GM12891 (cell line): ENCODE measurements at regions not wholly inside any gene's neighbourhood (a gene's known extent, or its start where the extent isn't known, plus 50 kb on each side); places are given as distances from the start of the nearest gene placed in this dataset.

ENCODE experiments used
- DNase-seq: peaks from one replicate; pipeline ENCODE4 v3.0.0; 2011; ENCODE audit warnings: low spot score; ENCODE audit not compliant: insufficient read length
- FAIRE-seq: peaks from 2 replicates; lab custom pipeline; 2011; peaks lifted over from hg19 to GRCh38; lab: Jason Lieb, UNC
- PAX5 ChIP-seq: IDR thresholded peaks from 2 replicates; pipeline ENCODE4 v1.6.1; 2011; ENCODE audit warnings: low read length, moderate library complexity, mild to moderate bottlenecking; ENCODE audit not compliant: insufficient read depth, severe bottlenecking
- POLR2A ChIP-seq: IDR thresholded peaks from 2 replicates; pipeline ENCODE4 v1.6.1; 2011; ENCODE audit warnings: low read depth, low read length, control low read depth
- POLR2AphosphoS5 ChIP-seq: IDR thresholded peaks from 2 replicates; pipeline ENCODE4 v1.6.1; 2011; ENCODE audit warnings: low read depth, low read length, control low read depth
- POU2F2 ChIP-seq: IDR thresholded peaks from 2 replicates; pipeline ENCODE4 v1.6.1; 2011; ENCODE audit warnings: low read depth, mild to moderate bottlenecking, control low read depth, low read length, moderate library complexity
- SPI1 ChIP-seq: IDR thresholded peaks from 2 replicates; pipeline ENCODE4 v1.6.1; 2011; ENCODE audit warnings: low read depth, low read length, control low read depth
- TAF1 ChIP-seq: IDR thresholded peaks from 2 replicates; pipeline ENCODE4 v1.6.1; 2011; ENCODE audit warnings: low read depth, low read length, control low read depth

GRCh38 chr14:39734306-39734705 lies 302.1 kb upstream of the FBXO33 start:
- TF ChIP-seq PAX5 (no peak), TAF1 (no peak), POU2F2 (no peak), SPI1 (no peak), POLR2AphosphoS5 (no peak), POLR2A (no peak)
- FAIRE-seq (no peak), DNase-seq (no peak)

GRCh38 chr14:39733741-39734140 lies 301.5 kb upstream of the FBXO33 start:
- DNase-seq = no peak
- TF ChIP-seq POU2F2 (no peak), POLR2AphosphoS5 (no peak)
- FAIRE-seq = no peak

- TF ChIP-seq TAF1 (no peak), POU2F2 (no peak), POLR2A (no peak), POLR2AphosphoS5 (no peak), PAX5 (no peak), SPI1 (no peak)
- DNase-seq (no peak), FAIRE-seq (peak; percentile 69)
Measured at GRCh38 chr14:39731912-39732311, 299.7 kb upstream of the FBXO33 start.

- TF ChIP-seq SPI1 (no peak), TAF1 (no peak), POU2F2 (no peak), POLR2AphosphoS5 (no peak), PAX5 (no peak), POLR2A (no peak)
- FAIRE-seq (no peak), DNase-seq (no peak)
Measured at GRCh38 chr14:39726563-39726962, 294.3 kb upstream of the FBXO33 start.

GRCh38 chr14:39722547-39723273 lies 290.5 kb upstream of the FBXO33 start:
- FAIRE-seq (no peak), DNase-seq (no peak)
- no peak for TF ChIP-seq PAX5
- no peak for TF ChIP-seq TAF1
- no peak for TF ChIP-seq POLR2A
- TF ChIP-seq SPI1 = no peak
- no peak for TF ChIP-seq POLR2AphosphoS5
- no peak for TF ChIP-seq POU2F2

- no peak for FAIRE-seq
- DNase-seq = no peak
- TF ChIP-seq PAX5 = no peak
- no peak for TF ChIP-seq POLR2A
- no peak for TF ChIP-seq TAF1
- TF ChIP-seq POU2F2 = no peak
- TF ChIP-seq SPI1 = no peak
- no peak for TF ChIP-seq POLR2AphosphoS5
Measured at GRCh38 chr14:39716987-39717570, 284.8 kb upstream of the FBXO33 start.

GRCh38 chr14:39712293-39712999 lies 280.2 kb upstream of the FBXO33 start:
- FAIRE-seq = no peak
- TF ChIP-seq PAX5 (no peak), POLR2AphosphoS5 (no peak), POLR2A (no peak), POU2F2 (no peak), TAF1 (no peak), SPI1 (no peak)

GRCh38 chr14:39704594-39704993 lies 272.4 kb upstream of the FBXO33 start:
- FAIRE-seq (no peak), DNase-seq (no peak)
- TF ChIP-seq POLR2AphosphoS5 (no peak), POU2F2 (no peak), SPI1 (no peak), PAX5 (no peak), POLR2A (no peak), TAF1 (no peak)

More at GRCh38 chr14:39712293-39712999, 280.2 kb upstream of the FBXO33 start:
- no peak for DNase-seq

- TF ChIP-seq TAF1 = no peak
- TF ChIP-seq POLR2A = no peak
- no peak for TF ChIP-seq PAX5
- TF ChIP-seq POU2F2 = no peak
- no peak for TF ChIP-seq SPI1
- TF ChIP-seq POLR2AphosphoS5 = no peak
- DNase-seq (no peak), FAIRE-seq (no peak)
Measured at GRCh38 chr14:39694341-39694740, 262.1 kb upstream of the FBXO33 start.
